ENCODE measurements at regions not wholly inside any gene's neighbourhood (a gene's known extent, or its start where the extent isn't known, plus 50 kb on each side); places are given as distances from the start of the nearest gene placed in this dataset.

DNA sequence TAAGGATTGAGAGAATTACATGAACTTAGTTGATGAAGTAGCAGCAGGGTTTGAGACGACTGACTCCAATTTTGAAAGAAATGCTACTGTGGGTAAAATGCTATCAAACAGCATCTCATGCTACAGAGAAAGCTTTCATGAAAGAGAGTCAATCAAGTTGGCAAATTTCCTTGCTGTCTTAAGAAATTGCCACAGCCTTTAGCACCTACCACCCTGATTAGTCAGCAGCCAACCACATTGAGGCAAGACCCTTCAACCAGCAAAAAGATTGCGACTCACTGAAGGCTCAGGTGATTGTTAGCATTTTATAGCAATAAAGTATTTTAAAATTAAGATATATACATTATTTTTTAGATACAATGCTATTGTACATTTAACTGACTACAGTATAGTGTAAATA, 80.9 kb downstream of the RAP2B start:
- no peaks in the 10 kb centered on the region for H3K27me3 ChIP-seq
- intact Hi-C loops (cut with DNase I; ENCODE audit: low total_unique reads), result no loop called here
- TF ChIP-seq POLR2AphosphoS5 (IDR thresholded peaks at IDR 0.05), result no peak
- TF ChIP-seq, protein P1, sequence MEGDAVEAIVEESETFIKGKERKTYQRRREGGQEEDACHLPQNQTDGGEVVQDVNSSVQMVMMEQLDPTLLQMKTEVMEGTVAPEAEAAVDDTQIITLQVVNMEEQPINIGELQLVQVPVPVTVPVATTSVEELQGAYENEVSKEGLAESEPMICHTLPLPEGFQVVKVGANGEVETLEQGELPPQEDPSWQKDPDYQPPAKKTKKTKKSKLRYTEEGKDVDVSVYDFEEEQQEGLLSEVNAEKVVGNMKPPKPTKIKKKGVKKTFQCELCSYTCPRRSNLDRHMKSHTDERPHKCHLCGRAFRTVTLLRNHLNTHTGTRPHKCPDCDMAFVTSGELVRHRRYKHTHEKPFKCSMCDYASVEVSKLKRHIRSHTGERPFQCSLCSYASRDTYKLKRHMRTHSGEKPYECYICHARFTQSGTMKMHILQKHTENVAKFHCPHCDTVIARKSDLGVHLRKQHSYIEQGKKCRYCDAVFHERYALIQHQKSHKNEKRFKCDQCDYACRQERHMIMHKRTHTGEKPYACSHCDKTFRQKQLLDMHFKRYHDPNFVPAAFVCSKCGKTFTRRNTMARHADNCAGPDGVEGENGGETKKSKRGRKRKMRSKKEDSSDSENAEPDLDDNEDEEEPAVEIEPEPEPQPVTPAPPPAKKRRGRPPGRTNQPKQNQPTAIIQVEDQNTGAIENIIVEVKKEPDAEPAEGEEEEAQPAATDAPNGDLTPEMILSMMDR (IDR thresholded peaks at IDR 0.05), result no peak
- no peak for TF ChIP-seq POLR2A (IDR thresholded peaks at IDR 0.05)
- no peak overlapping the region for H3K27ac ChIP-seq
- DNase-seq (ENCODE audit: low spot score in 2 of 2), result no peak
- H3K36me3 ChIP-seq, result no peaks in the 10 kb centered on the region
- peaks cover 0 to 4% of the 10 kb centered on the region in 2 donors for H3K9me3 ChIP-seq
- H3K4me1 ChIP-seq, result no peaks in the 10 kb centered on the region
- no peak overlapping the region for H3K4me3 ChIP-seq

DNA sequence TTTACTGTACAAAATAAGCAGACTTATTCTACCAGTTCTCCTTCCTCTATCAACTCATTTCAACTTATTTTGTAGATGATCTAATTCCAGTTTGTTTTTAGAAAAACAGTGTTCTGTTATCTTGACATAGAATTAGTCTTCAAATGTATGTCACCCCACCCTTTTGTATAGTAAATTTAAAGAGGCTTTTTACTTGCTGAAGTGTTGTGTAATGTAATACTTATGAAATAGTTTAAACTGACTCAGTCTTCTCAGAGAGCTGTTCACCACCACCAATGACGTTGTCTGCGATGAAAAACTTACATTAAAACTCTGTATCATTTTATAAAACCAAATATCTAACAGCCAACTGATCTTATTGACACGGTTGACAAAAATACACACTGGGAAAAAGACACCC, 82.9 kb downstream of the RAP2B start:
- Histone ChIP-seq H3K4me3 (no peak overlapping the region), H3K36me3 (no peaks in the 10 kb centered on the region), H3K4me1 (no peaks in the 10 kb centered on the region), H3K27ac (no peak overlapping the region), H3K27me3 (no peaks in the 10 kb centered on the region), H3K9me3 (peaks cover 0 to 8% of the 10 kb centered on the region in 2 donors)
- TF ChIP-seq POLR2AphosphoS5 (IDR thresholded peaks at IDR 0.05), result no peak
- TF ChIP-seq, protein P1 (IDR thresholded peaks at IDR 0.05), result no peak
- TF ChIP-seq POLR2A (IDR thresholded peaks at IDR 0.05), result no peak
- intact Hi-C loops (cut with DNase I; ENCODE audit: low total_unique reads), result no loop called here
- DNase-seq (ENCODE audit: low spot score in 2 of 2), result no peak

DNA sequence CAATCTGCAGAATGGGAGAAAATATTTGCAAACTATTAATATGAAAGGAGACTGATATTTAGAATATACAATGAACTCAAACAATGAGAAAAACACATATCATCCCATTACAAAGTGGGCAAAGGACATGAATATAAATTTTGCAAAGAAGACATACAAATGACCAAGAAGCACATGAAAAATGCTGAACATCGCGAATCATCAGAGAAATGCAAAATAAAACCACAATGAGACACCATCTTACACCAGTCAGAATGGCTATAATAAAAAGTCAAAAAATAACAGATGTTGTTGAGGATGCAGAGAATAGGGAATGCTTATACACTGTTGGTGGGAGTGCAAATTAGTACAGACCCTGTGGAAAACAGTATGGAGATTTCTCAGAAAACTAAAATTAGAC, 83.6 kb downstream of the RAP2B start:
- H3K9me3 ChIP-seq, result peaks cover 0 to 8% of the 10 kb centered on the region in 2 donors
- DNase-seq (ENCODE audit: low spot score in 2 of 2), result no peak
- TF ChIP-seq, protein P1 (IDR thresholded peaks at IDR 0.05), result no peak
- TF ChIP-seq POLR2AphosphoS5 (IDR thresholded peaks at IDR 0.05) (no peak), POLR2A (IDR thresholded peaks at IDR 0.05) (no peak)
- no peaks in the 10 kb centered on the region for H3K36me3 ChIP-seq
- no peak overlapping the region for H3K4me3 ChIP-seq
- H3K4me1 ChIP-seq, result no peaks in the 10 kb centered on the region
- no peak overlapping the region for H3K27ac ChIP-seq
- H3K27me3 ChIP-seq, result no peaks in the 10 kb centered on the region
- intact Hi-C loops (cut with DNase I; ENCODE audit: low total_unique reads), result no loop called here

DNA sequence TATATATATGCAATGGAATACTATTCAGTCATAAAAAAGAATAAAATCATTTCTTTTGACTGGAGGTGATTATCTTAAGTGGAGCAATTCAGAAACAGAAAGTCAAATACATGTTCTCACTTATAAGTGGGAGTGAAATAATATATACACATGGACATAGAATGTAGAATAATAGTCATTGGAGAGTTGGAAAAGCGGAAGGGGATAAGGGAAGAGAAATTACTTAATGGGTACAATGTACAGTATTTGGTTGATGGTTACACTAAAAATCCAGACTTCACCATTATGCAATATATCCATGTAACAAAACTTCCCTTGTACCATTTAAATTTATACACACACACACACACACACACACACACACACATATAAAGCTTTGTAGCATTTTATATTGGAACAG, 84.3 kb downstream of the RAP2B start:
- intact Hi-C loops (cut with DNase I; ENCODE audit: low total_unique reads), result no loop called here
- H3K27me3 ChIP-seq, result no peaks in the 10 kb centered on the region
- H3K9me3 ChIP-seq, result peaks cover 0 to 8% of the 10 kb centered on the region in 2 donors
- no peak overlapping the region for H3K27ac ChIP-seq
- no peak for TF ChIP-seq POLR2A (IDR thresholded peaks at IDR 0.05)
- no peak for TF ChIP-seq POLR2AphosphoS5 (IDR thresholded peaks at IDR 0.05)
- TF ChIP-seq, protein P1 (IDR thresholded peaks at IDR 0.05), result no peak
- no peaks in the 10 kb centered on the region for H3K36me3 ChIP-seq
- no peak for DNase-seq (ENCODE audit: low spot score in 2 of 2)
- H3K4me1 ChIP-seq, result no peaks in the 10 kb centered on the region
- H3K4me3 ChIP-seq, result no peak overlapping the region

DNA sequence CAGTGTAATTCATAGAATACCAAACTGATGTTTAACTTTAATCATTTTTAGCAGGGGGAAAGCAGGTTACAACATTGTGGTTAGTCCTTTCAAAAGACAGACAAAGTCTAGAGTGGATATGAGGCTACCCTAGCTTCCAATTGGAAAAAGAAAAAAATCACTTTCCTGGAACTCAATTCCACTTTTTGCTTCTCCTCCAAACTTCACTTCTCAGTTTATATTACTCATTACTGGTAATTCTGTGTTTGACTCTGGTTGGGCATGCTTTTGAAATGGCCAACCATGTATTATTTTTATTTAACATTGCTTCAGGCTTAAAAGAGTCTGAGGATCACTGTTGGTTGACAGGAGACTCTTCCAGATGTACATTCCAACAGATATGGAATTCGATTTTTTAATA, 84.8 kb downstream of the RAP2B start:
- Histone ChIP-seq H3K4me1 (no peaks in the 10 kb centered on the region), H3K4me3 (no peak overlapping the region), H3K36me3 (no peaks in the 10 kb centered on the region), H3K9me3 (peaks cover 0 to 8% of the 10 kb centered on the region in 2 donors), H3K27me3 (no peaks in the 10 kb centered on the region), H3K27ac (peak overlapping the region in 1 of 2 donors; percentile 54)
- intact Hi-C loops (cut with DNase I; ENCODE audit: low total_unique reads), result no loop called here
- no peak for DNase-seq (ENCODE audit: low spot score in 2 of 2)
- TF ChIP-seq POLR2AphosphoS5 (IDR thresholded peaks at IDR 0.05), result no peak
- TF ChIP-seq, protein P1 (IDR thresholded peaks at IDR 0.05), result no peak
- TF ChIP-seq POLR2A (IDR thresholded peaks at IDR 0.05), result no peak

Data from breast epithelium (tissue), 4 donors.